Nephron progenitor cell (in vitro differentiated cells): ENCODE measurements at regions not wholly inside any gene's neighbourhood (a gene's known extent, or its start where the extent isn't known, plus 50 kb on each side); places are given as distances from the start of the nearest gene placed in this dataset.
"Not testable (repeated sequence)": the region's sequence is repeated elsewhere in the genome, so short reads cannot be mapped to it uniquely, and the experiment has no call there.

Experiments used
- DNase-seq: peaks from one replicate; pipeline ENCODE4 v3.0.0; 2021
- H3K27ac Mint-ChIP-seq: 2 replicates; pipeline ENCODE4 v1.8.0; 2021; ENCODE audit warnings: mild to moderate bottlenecking, moderate library complexity, mixed read lengths
- H3K27me3 Mint-ChIP-seq: 2 replicates; pipeline ENCODE4 v1.8.0; 2021; ENCODE audit warnings: mild to moderate bottlenecking, low read depth, mixed read lengths; ENCODE audit not compliant: poor library complexity
- H3K36me3 Mint-ChIP-seq: 2 replicates; pipeline ENCODE4 v1.8.0; 2021; ENCODE audit warnings: low read depth, mixed read lengths
- H3K4me1 Mint-ChIP-seq: 2 replicates; pipeline ENCODE4 v1.8.0; 2021; ENCODE audit warnings: mixed read lengths
- H3K4me3 Mint-ChIP-seq: 2 replicates; pipeline ENCODE4 v1.8.0; 2021; ENCODE audit warnings: mild to moderate bottlenecking, moderate library complexity, mixed read lengths
- H3K9me3 Mint-ChIP-seq: 2 replicates; pipeline ENCODE4 v1.8.0; 2021; ENCODE audit warnings: mild to moderate bottlenecking, moderate library complexity, mixed read lengths
- TF ChIP-seq, protein P1 (sequence below): fragments of 200-600 bp; sonication (generic); IDR thresholded peaks from 2 replicates; pipeline ENCODE4 v1.5.0; 2021; ENCODE audit warnings: antibody characterized with exemption

DNA sequence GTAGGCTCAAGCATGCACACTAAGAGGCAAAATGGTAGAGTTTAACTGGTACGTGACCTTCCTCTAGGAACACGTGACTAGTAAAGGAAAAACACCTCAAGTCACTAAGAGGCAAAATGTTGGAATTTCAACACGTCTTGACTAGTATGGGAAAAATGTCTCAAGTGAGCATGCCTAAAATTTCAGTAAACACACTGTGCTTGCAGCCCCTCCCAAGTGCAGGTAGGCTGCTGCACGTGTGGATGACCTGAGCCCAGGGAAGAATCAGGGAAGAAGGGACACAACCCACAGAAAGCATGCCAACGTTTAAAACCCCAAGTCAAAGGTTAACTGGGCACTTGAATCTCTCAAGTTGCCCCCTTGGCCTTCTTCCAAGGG, 162.2 kb downstream of the TENT5A start:
- H3K27ac Mint-ChIP-seq = no peak overlapping the region
- no peak for DNase-seq
- peaks cover 6% of the 10 kb centered on the region for H3K27me3 Mint-ChIP-seq
- H3K4me1 Mint-ChIP-seq = no peaks in the 10 kb centered on the region
- no peaks in the 10 kb centered on the region for H3K9me3 Mint-ChIP-seq
- H3K4me3 Mint-ChIP-seq = no peak overlapping the region
- TF ChIP-seq, protein P1, sequence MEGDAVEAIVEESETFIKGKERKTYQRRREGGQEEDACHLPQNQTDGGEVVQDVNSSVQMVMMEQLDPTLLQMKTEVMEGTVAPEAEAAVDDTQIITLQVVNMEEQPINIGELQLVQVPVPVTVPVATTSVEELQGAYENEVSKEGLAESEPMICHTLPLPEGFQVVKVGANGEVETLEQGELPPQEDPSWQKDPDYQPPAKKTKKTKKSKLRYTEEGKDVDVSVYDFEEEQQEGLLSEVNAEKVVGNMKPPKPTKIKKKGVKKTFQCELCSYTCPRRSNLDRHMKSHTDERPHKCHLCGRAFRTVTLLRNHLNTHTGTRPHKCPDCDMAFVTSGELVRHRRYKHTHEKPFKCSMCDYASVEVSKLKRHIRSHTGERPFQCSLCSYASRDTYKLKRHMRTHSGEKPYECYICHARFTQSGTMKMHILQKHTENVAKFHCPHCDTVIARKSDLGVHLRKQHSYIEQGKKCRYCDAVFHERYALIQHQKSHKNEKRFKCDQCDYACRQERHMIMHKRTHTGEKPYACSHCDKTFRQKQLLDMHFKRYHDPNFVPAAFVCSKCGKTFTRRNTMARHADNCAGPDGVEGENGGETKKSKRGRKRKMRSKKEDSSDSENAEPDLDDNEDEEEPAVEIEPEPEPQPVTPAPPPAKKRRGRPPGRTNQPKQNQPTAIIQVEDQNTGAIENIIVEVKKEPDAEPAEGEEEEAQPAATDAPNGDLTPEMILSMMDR = no peak
- H3K36me3 Mint-ChIP-seq = no peaks in the 10 kb centered on the region

DNA sequence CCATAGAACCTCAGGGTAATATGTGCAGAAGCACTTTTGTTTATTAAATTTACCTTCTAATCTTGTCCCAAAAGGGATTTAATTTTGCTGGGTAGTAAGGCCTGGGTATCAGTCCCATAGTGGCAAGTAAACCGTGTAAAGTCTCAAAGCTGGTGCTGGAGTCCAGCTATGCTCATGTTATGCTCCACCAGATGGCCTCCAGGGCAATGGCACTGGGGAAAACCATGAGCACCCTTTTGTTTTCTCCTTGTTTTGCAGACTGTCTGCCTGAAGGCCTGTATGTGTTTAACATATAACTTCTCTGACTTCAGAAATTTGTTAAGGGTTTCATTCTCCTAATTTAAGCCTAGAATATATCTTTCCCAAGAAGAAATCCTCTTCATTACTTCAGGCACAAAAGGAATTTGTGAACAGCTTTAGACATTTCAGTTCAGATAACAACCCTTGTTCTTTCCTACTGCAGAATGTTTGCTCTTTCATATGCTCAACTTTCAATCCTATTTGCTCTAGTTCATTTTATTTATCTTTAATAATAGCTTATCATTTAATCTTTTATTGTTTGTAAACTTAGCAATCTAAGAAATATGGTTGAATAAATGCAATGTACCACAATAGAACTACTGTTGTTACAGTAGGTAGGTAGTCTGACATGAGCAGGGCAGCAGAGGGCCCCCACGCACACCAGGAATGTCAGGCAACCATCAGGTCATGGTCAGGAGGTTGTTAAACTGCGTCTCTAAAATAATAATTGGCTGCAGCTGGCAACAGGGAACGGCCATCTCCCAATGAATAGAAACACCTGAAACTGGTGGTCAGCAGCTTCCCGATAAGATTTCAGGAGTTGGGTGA, 162.8 kb downstream of the TENT5A start:
- Mint-ChIP-seq H3K27me3 (peaks cover 6% of the 10 kb centered on the region), H3K36me3 (no peaks in the 10 kb centered on the region), H3K27ac (no peak overlapping the region), H3K9me3 (no peaks in the 10 kb centered on the region), H3K4me1 (no peaks in the 10 kb centered on the region), H3K4me3 (no peak overlapping the region)
- no peak for DNase-seq
- TF ChIP-seq, protein P1 = no peak

DNA sequence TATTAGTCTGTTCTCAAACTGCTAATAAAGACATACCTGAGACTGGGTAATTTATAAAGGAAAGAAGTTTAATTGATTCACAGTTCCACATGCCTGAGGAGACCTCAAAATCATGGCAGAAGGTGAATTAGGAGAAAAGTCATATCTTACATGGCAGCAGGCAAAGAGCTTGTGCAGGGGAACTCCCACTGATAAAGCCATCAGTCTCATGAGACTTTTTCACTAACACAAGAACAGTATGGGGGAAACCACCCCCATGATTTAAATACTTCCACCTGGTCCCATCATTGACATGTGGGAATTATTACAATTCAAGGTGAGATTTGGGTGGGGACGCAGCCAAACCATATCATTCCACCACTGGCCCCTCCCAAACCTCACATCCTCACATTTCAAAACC, 166.8 kb downstream of the TENT5A start:
- H3K4me1 Mint-ChIP-seq, H3K9me3 Mint-ChIP-seq, H3K27me3 Mint-ChIP-seq, DNase-seq, H3K4me3 Mint-ChIP-seq, H3K36me3 Mint-ChIP-seq, H3K27ac Mint-ChIP-seq: not testable (repeated sequence)

DNA sequence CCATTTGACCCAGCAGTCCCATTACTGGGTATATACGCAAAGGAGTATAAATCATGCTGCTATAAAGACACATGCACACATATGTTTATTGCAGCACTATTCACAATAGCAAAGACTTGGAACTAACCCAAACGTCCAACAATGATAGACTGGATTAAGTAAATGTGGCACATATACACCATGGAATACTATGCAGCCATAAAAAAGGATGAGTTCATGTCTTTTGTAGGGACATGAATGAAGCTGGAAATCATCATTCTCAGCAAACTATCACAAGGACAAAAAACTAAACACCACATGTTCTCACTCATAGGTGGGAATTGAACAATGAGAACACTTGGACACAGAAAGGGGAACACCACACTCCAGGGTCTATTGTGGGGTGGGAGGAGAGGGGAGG, 168.3 kb downstream of the TENT5A start:
- H3K4me1 Mint-ChIP-seq = not testable (repeated sequence)

DNA sequence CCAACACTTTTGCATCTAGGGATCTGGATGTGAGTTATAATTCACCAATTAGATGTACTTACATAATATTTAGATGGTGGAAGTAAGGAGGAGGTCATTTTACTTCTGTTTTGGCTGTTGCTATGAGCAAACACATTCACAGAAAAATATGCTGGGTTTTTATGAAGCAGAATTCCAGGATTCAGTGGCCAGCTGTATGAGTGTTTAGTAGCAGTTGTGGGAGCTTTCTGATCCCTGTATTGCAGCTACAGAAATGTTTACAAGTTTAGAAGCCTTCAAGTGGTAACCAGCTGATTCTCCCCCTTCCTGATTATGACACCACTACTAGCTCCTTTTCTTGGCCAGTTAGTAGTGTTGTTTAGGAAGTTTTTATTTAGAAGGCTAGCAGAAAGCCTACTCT, 177.0 kb downstream of the TENT5A start:
- DNase-seq = no peak
- Mint-ChIP-seq H3K9me3 (peaks cover 9% of the 10 kb centered on the region), H3K27me3 (peaks cover 5% of the 10 kb centered on the region), H3K4me3 (no peak overlapping the region), H3K36me3 (no peaks in the 10 kb centered on the region), H3K27ac (no peak overlapping the region), H3K4me1 (no peaks in the 10 kb centered on the region)
- TF ChIP-seq, protein P1 = no peak

More for the DNA sequence above, 168.3 kb downstream of the TENT5A start:
- peaks cover 11% of the 10 kb centered on the region for H3K9me3 Mint-ChIP-seq
- H3K4me3 Mint-ChIP-seq, H3K36me3 Mint-ChIP-seq, H3K27me3 Mint-ChIP-seq, DNase-seq, H3K27ac Mint-ChIP-seq: not testable (repeated sequence)

DNA sequence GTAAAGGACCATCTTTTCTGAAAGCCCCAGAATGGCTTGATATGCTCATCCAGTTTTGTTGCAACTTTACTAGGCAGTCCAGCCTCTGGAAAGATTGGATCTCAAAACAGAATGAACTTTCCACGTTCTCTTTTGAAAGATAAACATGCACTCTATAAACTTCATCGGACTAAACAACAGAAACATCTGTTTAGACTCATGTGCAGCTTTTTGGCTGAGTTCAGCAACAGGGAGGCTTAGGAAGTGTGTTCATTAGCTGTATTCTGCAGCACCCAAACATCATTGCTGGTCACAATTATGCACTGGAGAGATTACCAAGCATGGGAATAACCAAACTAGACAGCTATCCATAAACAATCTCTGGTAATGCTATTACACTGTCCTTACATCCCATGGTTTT, 180.5 kb downstream of the TENT5A start:
- H3K4me3 Mint-ChIP-seq = no peak overlapping the region
- no peak for DNase-seq
- H3K4me1 Mint-ChIP-seq = no peaks in the 10 kb centered on the region
- H3K36me3 Mint-ChIP-seq = no peaks in the 10 kb centered on the region
- H3K27ac Mint-ChIP-seq = no peak overlapping the region
- no peaks in the 10 kb centered on the region for H3K27me3 Mint-ChIP-seq
- TF ChIP-seq, protein P1 = no peak
- no peaks in the 10 kb centered on the region for H3K9me3 Mint-ChIP-seq

DNA sequence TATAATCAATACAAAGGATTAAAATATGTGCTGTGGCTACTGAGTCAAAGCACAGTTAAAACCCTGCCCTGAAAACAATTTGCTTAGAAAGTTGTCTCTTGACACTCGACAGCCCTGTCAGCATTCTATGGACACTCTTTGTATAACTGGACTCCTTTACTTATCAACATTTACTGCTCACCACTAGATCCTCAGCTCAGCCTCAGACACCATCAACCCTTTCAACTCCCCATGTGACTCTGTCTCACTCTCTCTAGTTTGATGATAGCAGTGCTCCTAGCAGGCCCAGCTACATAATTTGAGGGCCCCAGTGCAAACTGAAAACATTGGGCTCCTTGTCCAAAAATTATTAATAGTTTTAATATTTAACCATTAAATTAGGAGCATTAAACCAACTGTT, 181.8 kb downstream of the TENT5A start:
- Mint-ChIP-seq H3K36me3 (no peaks in the 10 kb centered on the region), H3K4me3 (no peak overlapping the region), H3K4me1 (no peaks in the 10 kb centered on the region), H3K27ac (no peak overlapping the region), H3K27me3 (no peaks in the 10 kb centered on the region), H3K9me3 (no peaks in the 10 kb centered on the region)
- DNase-seq = no peak
- TF ChIP-seq, protein P1 = no peak
